Activated CD4-positive, alpha-beta T cell treated with anti-CD3 and anti-CD28 coated beads for 36 hours (primary cell): ENCODE measurements at regions not wholly inside any gene's neighbourhood (a gene's known extent, or its start where the extent isn't known, plus 50 kb on each side); places are given as distances from the start of the nearest gene placed in this dataset.
"Not testable (repeated sequence)": the region's sequence is repeated elsewhere in the genome, so short reads cannot be mapped to it uniquely, and the experiment has no call there.

ENCODE experiments used
- ATAC-seq: fragments of 200-7000 bp; cut with Tn5 transposase; one replicate; pipeline ENCODE4 v1.10.0; 2021; ENCODE audit warnings: mild to moderate bottlenecking, moderate library complexity
- CTCF ChIA-PET: fragments of 350-600 bp; sonication (Branson Sonifier 250); formaldehyde crosslinking; loops from one replicate; lab custom pipeline; 2021; ENCODE audit warnings: antibody characterized with exemption; lab: Charles Lee
- POLR2A ChIA-PET: fragments of 350-600 bp; sonication (Branson Sonifier 250); formaldehyde crosslinking; loops from one replicate; lab custom pipeline; 2021; ENCODE audit warnings: antibody characterized with exemption, inconsistent platforms; lab: Charles Lee
- DNase-seq: peaks from one replicate; pipeline ENCODE4 v3.0.0-alpha.2; 2020
- H3K27ac Mint-ChIP-seq: one replicate; pipeline ENCODE4 v1.8.0; 2021; ENCODE audit warnings: mixed read lengths
- H3K27me3 Mint-ChIP-seq: one replicate; pipeline ENCODE4 v1.8.0; 2021; ENCODE audit warnings: mixed read lengths
- H3K36me3 Mint-ChIP-seq: one replicate; pipeline ENCODE4 v1.8.0; 2021; ENCODE audit warnings: low read depth, mixed read lengths
- H3K4me1 Mint-ChIP-seq: one replicate; pipeline ENCODE4 v1.8.0; 2021; ENCODE audit warnings: mixed read lengths
- H3K4me3 Mint-ChIP-seq: one replicate; pipeline ENCODE4 v1.8.0; 2021; ENCODE audit warnings: mild to moderate bottlenecking, moderate library complexity, mixed read lengths
- H3K9me3 Mint-ChIP-seq: one replicate; pipeline ENCODE4 v1.8.0; 2021; ENCODE audit warnings: low read depth, mixed read lengths
- intact Hi-C, 2 experiments: fragments of 100-400 bp; cut with DNase I in 1 of 2; cut with micrococcal nuclease in 1 of 2; formaldehyde crosslinking; loops; one replicate each; pipeline versions ENCODE4 v1.14.2 to v1.15.1; 2022 to 2024; cut with DNase I, micrococcal nuclease

DNA sequence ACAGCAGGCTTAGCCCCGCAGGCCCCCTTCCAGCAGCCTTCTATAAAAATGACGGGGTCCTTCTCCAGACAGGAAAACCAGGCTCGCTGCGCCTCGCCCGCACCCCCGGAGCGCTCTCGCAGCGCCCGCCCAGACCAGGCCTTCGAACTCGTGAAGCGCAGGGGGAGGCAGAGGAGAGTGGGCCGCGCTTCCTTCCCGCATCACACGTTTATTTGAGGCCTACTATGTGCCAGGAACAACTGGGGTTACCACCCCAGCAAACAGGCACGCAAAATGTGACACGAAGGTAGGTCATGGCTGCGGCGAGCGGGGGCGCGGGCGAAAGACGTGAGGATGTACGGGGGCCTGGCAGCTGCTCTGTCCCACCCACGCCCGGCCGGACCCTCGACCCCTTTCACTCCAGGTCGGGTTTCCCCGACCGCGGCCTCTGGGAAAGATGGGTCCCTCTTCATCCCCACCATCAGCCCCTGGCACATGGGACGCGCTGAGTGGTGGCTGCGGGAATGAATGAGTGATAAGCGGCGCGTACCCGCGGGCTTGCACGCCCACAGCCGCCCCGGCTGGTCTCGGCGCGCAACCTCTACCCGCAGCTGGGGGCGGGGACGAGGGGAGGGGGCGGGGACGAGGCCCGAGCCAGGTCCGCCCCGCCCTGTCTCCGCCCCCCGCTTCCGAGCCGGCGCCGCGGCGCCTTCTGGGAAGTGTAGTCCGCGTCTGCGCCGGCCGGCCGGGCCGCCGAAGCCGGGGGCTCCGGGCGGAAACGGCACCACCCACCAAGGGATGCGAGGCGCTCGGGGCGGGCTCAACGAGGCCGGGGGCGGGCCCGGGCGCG, 59.1 kb downstream of the ZNF467 start:
- ChIA-PET POLR2A (no interaction called here), CTCF (interaction anchor here (0.6 to 1.4 kb wide), 3 partner anchors 28 to 1452 kb away, joined by 4 to 8 read pairs (median 5); no protein-coding TSS in a partner anchor)
- Mint-ChIP-seq H3K9me3 (peaks cover 19% of the 10 kb centered on the region), H3K27ac (peak overlapping the region; percentile 78), H3K36me3 (peaks cover 8% of the 10 kb centered on the region), H3K4me3 (peak overlapping the region; percentile 82), H3K27me3 (no peaks in the 10 kb centered on the region), H3K4me1 (peaks cover 27% of the 10 kb centered on the region)
- peak; percentile 97 for DNase-seq
- intact Hi-C loops: loop anchor here (1.0 to 10.0 kb wide), 16 partner anchors 57 to 1629 kb away; partner anchors contain the start of genes ATP6V0E2 (in 2 of the 2), AGAP3 (in 1 of the 2), FASTK (in 1 of the 2) and PDIA4 (in 1 of the 2)
- ATAC-seq: peak; percentile 89

DNA sequence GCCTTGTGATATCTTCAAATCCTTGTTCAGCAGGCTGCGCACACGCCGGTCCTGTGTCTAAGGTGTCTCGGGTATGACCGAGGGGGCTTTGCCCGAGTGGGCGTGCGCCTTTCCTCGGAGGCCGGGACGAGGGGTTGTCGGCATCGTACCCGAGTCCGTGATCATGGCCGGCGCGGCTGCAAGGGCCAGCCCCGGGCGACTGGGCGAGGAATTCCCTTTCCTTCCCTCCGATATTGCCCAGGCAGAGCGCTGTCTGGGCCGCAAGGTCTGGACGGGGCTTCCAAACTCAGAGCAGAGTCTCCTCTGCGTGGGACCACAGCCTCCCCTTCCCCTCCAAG, 59.7 kb downstream of the ZNF467 start:
- ATAC-seq: no peak
- Mint-ChIP-seq H3K9me3 (peaks cover 19% of the 10 kb centered on the region), H3K27ac (no peak overlapping the region), H3K27me3 (peaks cover under 1% of the 10 kb centered on the region), H3K36me3 (peaks cover 8% of the 10 kb centered on the region), H3K4me1 (peaks cover 24% of the 10 kb centered on the region), H3K4me3 (peak overlapping the region; percentile 82)
- CTCF ChIA-PET: interaction anchor here (0.6 to 1.4 kb wide), 3 partner anchors 29 to 455 kb away, joined by 3 to 8 read pairs (median 4); no protein-coding TSS in a partner anchor
- no peak for DNase-seq
- intact Hi-C loops: loop anchor here (1.0 to 10.0 kb wide), 16 partner anchors 58 to 1629 kb away; partner anchors contain the start of genes ATP6V0E2 (in 2 of the 2), AGAP3 (in 1 of the 2), FASTK (in 1 of the 2) and PDIA4 (in 1 of the 2)
- POLR2A ChIA-PET: interaction anchor here (1.0 kb wide), 1 partner anchor 125 kb away, joined by 3 read pairs; the partner anchor contains the start of gene ZNF862

DNA sequence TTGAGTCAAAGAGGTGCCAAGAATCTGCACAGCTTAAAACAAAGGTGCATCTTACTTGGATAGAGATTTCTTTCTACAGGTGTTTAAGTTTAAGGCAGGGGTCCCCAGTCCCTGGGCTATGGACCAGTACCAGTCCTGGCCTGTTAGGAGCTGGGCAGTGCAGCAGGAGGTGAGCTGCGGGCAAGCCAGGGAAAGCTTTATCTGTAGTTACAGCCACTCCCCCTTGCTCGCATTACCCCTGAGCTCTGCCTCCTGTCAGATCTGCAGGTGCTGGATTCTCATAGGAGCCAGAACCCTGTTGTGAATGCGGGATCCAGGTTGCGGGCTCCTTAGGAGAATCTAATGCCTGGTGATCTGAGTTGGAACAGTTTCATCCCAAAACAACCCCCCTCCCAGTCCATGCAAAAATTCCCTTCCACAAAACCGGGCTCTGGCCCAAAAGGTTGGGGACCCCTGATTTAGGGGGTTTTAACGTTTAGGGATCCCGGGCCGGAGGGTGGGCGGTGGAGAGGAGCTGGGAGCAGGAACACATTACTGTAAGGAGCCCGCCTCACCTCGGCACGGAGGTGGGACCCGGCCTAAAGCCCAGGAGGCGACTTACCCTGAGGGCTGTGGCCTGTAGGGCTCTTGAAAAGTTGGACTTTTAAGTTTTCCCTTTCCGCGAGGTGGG, 60.2 kb downstream of the ZNF467 start:
- POLR2A ChIA-PET: interaction anchor here (1.0 kb wide), 1 partner anchor 125 kb away, joined by 3 read pairs; the partner anchor contains the start of gene ZNF862
- H3K27ac Mint-ChIP-seq: no peak overlapping the region
- ATAC-seq: no peak

DNA sequence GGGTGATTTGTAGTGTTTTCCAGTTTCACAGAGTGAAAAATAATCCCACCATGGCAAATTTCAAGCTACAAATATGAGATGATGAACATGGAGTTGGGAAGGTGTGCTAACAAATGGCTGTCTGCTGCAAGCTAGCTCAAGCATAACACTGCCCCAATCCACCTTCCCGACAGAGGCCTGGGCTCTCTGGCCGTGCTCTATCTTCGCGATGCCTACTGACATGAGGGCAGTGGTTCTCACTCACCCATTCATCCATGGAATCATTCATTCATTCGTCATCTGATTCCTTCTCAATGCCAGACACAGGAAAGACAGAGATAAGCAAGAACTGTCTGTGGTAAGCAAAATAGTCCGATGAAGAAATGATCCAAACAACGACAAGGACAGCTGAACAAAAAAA, 65.4 kb downstream of the ZNF467 start:
- intact Hi-C loops: no loop called here
- POLR2A ChIA-PET: interaction anchor here (0.6 kb wide), 1 partner anchor 169 kb away, joined by 5 read pairs; no protein-coding TSS in a partner anchor
- H3K9me3 Mint-ChIP-seq: peaks cover 19% of the 10 kb centered on the region
- no peaks in the 10 kb centered on the region for H3K4me1 Mint-ChIP-seq
- DNase-seq (no peak), ATAC-seq (no peak)
- no peak overlapping the region for H3K4me3 Mint-ChIP-seq
- H3K36me3 Mint-ChIP-seq: peaks cover 8% of the 10 kb centered on the region
- peaks cover 11% of the 10 kb centered on the region for H3K27me3 Mint-ChIP-seq
- H3K27ac Mint-ChIP-seq: no peak overlapping the region
- CTCF ChIA-PET: interaction anchor here (0.6 to 1.1 kb wide), 2 partner anchors 46 to 99 kb away, joined by 3 to 4 read pairs; no protein-coding TSS in a partner anchor

More for the DNA sequence above, 60.2 kb downstream of the ZNF467 start:
- peaks cover 23% of the 10 kb centered on the region for H3K4me1 Mint-ChIP-seq
- DNase-seq: no peak
- H3K4me3 Mint-ChIP-seq: no peak overlapping the region
- H3K27me3 Mint-ChIP-seq: peaks cover 3% of the 10 kb centered on the region
- CTCF ChIA-PET: interaction anchor here (0.6 to 1.4 kb wide), 4 partner anchors 29 to 456 kb away, joined by 3 to 8 read pairs (median 4); no protein-coding TSS in a partner anchor
- H3K36me3 Mint-ChIP-seq: peaks cover 8% of the 10 kb centered on the region
- peaks cover 19% of the 10 kb centered on the region for H3K9me3 Mint-ChIP-seq
- intact Hi-C loops: loop anchor here (5.0 to 10.0 kb wide), 4 partner anchors 162 to 1372 kb away; partner anchors contain the start of genes AGAP3 (in 1 of the 2), ATP6V0E2 (in 1 of the 2), FASTK (in 1 of the 2) and TMUB1 (in 1 of the 2)

DNA sequence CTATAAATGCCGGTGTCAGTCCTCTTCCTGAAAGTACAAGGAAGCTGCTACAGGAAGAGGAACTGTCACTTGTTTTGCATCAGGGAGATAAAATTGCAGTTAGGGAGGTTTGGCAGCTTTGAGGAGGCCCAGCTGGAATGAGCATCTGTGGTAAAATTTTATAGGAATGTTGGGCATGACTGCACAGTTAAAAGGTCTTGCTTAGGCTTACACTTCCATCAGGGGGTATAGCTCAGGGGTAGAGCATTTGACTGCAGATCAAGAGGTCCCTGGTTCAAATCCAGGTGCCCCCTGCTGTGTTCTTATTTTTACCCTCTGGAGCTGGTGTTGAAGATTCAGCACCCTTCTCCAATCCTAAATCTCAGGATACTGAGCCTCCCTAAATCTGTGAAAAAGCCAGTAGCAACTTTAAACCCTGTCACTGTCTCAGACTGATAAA, 65.9 kb downstream of the ZNF467 start:
- intact Hi-C loops: no loop called here
- Mint-ChIP-seq H3K4me1 (no peaks in the 10 kb centered on the region), H3K27ac (no peak overlapping the region), H3K9me3 (peaks cover 16% of the 10 kb centered on the region), H3K4me3 (no peak overlapping the region), H3K27me3 (peaks cover 11% of the 10 kb centered on the region), H3K36me3 (peaks cover 8% of the 10 kb centered on the region)
- DNase-seq: no peak
- CTCF ChIA-PET: interaction anchor here (1.1 kb wide), 1 partner anchor 45 kb away, joined by 4 read pairs; no protein-coding TSS in a partner anchor
- POLR2A ChIA-PET: no interaction called here
- no peak for ATAC-seq

DNA sequence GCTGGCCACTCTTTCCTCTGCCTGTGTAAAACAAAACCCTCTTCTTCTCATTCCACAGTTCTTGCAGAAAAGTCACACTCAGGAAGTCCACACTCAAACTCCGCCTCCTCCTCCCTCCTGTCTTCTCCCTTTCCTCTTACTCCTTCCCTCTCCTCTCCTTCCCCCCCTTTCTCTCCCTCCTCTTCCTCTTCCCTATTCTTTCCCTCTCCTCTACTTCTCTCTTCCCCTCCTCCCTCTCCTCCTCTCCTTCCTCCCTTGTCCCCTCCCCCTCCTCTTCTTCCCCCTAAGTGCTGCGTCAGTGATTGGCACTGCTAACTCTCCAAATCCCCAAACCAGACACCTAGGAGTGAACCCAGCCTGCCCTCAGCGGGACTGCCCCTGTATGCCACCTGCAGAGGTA, 67.0 kb downstream of the ZNF467 start:
- peaks cover 8% of the 10 kb centered on the region for H3K36me3 Mint-ChIP-seq
- no peaks in the 10 kb centered on the region for H3K4me1 Mint-ChIP-seq
- H3K4me3 Mint-ChIP-seq: no peak overlapping the region
- no peak overlapping the region for H3K27ac Mint-ChIP-seq
- ATAC-seq: no peak
- intact Hi-C loops: no loop called here
- ChIA-PET CTCF (interaction anchor here (0.9 kb wide), 1 partner anchor 34 kb away, joined by 3 read pairs; no protein-coding TSS in a partner anchor), POLR2A (no interaction called here)
- H3K27me3 Mint-ChIP-seq: peaks cover 11% of the 10 kb centered on the region
- H3K9me3 Mint-ChIP-seq: peaks cover 11% of the 10 kb centered on the region
- no peak for DNase-seq

DNA sequence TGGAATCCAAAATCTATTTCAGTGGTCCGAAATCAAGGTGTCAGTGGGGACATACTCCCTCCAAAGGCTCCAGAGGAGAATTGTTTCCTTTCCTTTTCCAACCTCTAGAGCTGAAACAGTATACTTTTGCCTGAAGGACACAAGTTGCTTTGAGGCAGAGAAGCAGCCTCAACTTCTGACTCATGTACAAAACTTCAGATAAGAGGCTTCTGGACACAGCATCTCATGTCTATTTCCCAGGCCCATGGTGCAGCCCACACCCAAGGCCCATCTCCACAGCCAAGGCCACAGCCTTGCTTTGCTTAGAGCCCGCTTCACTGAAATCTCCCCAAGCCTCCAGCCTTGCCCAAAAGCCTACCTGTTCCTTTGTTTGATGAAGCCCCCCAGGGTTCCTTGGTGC, 68.9 kb downstream of the ZNF467 start:
- DNase-seq (no peak), ATAC-seq (no peak)
- Mint-ChIP-seq H3K4me1 (no peaks in the 10 kb centered on the region), H3K27me3 (peaks cover 11% of the 10 kb centered on the region), H3K9me3 (peaks cover 2% of the 10 kb centered on the region), H3K4me3 (no peak overlapping the region), H3K27ac (no peak overlapping the region), H3K36me3 (no peaks in the 10 kb centered on the region)
- POLR2A ChIA-PET: no interaction called here
- CTCF ChIA-PET: interaction anchor here (0.9 to 1.0 kb wide), 2 partner anchors 20 to 42 kb away, joined by 3 to 4 read pairs; no protein-coding TSS in a partner anchor
- intact Hi-C loops: no loop called here

DNA sequence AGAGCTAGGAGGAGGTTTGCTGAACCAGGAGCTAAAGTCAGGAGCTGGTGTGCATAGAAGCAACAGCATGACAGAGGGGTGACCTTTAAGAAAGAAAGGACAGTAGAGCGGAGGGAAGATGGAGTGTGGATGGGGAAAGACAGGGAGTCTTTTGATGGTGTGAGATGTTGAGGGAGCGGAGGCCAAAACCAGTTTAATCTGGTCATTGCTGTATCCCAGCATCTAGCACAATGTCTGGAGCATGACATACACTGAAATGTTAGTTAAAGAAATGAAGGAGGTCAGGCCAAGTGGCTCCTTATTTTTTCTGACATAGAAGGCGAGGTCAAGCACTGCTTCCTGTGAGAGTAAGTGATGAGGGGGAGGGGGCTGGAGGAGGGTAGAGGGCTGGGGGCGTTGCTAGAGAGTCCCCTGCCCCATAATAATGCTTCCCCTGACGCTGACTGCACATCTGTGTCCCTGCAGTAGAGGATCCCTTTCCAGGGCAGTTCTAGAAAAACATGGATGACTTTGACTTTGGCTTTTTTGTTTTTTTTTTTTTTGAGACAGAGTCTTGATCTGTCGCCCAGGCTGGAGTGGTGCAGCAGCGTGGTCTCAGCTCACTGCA, 70.2 kb downstream of the ZNF467 start:
- CTCF ChIA-PET: interaction anchor here (1.1 kb wide), 1 partner anchor 467 kb away, joined by 3 read pairs; no protein-coding TSS in a partner anchor
- Mint-ChIP-seq H3K4me1 (no peaks in the 10 kb centered on the region), H3K36me3 (no peaks in the 10 kb centered on the region), H3K27me3 (peaks cover 10% of the 10 kb centered on the region), H3K4me3 (no peak overlapping the region), H3K9me3 (peaks cover 4% of the 10 kb centered on the region), H3K27ac (no peak overlapping the region)
- POLR2A ChIA-PET: interaction anchor here (0.6 kb wide), 1 partner anchor 17 kb away, joined by 4 read pairs; no protein-coding TSS in a partner anchor
- DNase-seq: no peak
- no peak for ATAC-seq
- intact Hi-C loops: no loop called here

DNA sequence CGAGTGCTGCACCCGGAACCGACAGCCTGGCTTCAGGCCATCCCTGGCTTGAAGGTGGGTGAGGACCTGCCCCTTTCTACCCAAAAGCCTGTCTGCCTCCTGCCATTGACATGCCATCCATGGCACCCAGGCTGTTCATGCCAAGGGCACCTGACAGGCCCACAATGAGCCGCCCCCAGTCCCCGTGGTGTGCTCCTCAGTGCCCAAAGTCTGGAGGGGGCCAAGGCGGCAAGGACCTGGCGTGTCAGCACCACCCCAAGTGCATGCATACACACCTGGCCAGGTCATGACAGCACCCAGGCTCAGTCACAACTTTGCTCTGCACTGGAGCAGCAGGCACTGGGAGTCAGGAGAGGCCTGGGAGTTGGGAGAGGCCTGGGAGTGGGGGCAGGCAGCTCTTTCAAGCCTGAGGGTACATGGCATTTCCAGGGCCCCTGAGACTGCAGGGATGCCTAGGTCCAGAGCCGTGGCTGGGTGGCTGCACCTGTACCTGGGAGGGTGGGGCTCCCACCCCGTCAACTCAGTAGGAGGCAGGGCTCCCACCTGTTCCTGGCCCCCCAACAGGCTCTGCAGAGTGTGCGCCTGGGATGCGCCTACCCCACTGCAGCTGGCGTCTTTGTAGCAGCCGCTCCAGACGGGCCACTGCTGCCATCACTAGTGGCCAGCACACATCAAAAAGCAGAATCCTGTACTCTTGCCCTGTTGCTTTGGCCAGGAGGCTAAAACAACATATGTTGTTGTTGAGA, 71.7 kb downstream of the ZNF467 start:
- ATAC-seq (no peak), DNase-seq (no peak)
- Mint-ChIP-seq H3K27me3 (peaks cover 5% of the 10 kb centered on the region), H3K36me3 (no peaks in the 10 kb centered on the region), H3K9me3 (peaks cover 13% of the 10 kb centered on the region), H3K27ac (no peak overlapping the region), H3K4me3 (no peak overlapping the region), H3K4me1 (no peaks in the 10 kb centered on the region)
- ChIA-PET POLR2A (no interaction called here), CTCF (interaction anchor here (1.2 kb wide), 1 partner anchor 37 kb away, joined by 4 read pairs; no protein-coding TSS in a partner anchor)
- intact Hi-C loops: no loop called here

DNA sequence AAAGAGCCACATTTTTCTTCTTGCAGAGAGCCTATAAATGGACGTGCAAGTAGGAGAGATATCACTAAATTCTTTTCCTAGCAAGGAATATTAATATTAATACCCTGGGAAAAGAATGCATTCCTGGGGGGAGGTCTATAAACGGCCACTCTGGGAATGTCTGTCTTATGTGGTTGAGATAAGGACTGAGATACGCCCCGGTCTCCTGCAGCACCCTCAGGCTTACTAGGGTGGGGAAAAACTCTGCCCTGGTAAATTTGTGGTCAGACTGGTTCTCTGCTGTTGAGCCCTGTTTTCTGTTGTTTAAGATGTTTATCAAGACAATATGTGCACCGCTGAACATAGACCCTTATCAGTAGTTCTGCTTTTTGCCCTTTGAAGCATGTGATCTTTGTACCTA, 75.6 kb downstream of the ZNF467 start:
- H3K36me3 Mint-ChIP-seq, H3K27ac Mint-ChIP-seq, H3K4me3 Mint-ChIP-seq, POLR2A ChIA-PET, ATAC-seq, CTCF ChIA-PET, intact Hi-C loops, H3K4me1 Mint-ChIP-seq, DNase-seq: not testable (repeated sequence)
- Mint-ChIP-seq H3K27me3 (peaks cover 19% of the 10 kb centered on the region), H3K9me3 (peaks cover 13% of the 10 kb centered on the region)
